DMS 273 (cell line): ENCODE measurements at regions not wholly inside any gene's neighbourhood (a gene's known extent, or its start where the extent isn't known, plus 50 kb on each side); places are given as distances from the start of the nearest gene placed in this dataset.
A peak's percentile ranks its signal among the peaks of the same experiment; 100 is the strongest.

ENCODE experiments used
- DNase-seq: peaks from one replicate; lab custom pipeline; 2025; ENCODE audit not compliant: unreplicated experiment; lab: John Stamatoyannopoulos, UW

DNA sequence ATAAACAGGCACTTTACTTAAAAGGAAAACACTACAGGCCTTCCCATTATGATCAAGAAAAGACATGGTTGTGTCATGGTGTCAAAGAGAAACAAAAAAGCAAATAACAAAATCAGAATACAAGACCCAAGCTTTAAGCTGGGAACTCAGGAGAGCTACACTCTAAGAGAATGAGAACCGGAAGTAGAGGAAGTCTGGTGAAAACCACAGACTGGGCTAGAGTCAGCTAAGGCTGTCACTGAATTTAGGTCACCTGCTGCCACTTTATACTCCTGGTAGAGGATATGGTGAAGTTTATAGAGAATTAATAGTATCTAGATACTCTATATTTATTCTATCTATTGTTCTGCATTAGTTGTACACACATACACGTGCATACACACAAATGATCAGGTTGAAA is 971.7 kb downstream of the FLRT2 start:
- DNase-seq = no peak

DNA sequence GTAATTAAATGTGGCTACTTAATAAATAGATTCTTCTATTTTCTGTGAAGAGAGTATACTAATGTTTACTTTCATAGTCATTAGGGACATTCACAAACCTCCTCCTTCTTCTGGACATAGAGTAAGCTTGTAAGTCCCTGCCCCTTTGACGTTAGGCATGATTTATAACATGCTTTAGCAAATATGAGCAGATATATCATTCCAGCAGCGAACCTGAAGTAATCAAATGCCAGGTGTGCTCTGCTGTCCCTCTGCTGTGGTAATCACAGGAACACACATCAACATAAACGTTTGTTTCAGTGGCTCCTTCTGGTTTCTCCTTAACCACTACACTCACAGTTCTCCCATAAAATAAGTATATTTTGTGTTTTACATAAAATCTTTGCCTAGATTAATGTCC is 961.8 kb downstream of the FLRT2 start:
- no peak for DNase-seq

DNA sequence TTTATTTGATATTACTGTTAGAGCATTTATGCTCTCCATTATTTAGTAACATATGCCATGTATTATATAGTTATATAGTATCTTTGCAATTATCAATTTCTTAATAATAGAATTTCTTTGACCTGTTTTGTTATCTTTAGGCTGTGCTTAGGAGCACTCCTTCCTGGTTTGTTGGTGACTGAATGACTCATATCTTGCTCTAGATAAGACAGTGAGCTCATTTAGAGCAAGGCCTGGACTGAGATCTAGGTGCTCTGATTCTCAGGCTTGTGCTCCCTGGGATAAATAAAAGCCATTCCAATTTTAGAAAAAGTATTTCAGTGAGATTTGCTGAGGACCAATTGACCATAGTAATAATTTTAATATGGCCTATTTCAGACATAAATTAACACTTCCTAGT is 951.2 kb downstream of the FLRT2 start:
- DNase-seq = no peak

DNA sequence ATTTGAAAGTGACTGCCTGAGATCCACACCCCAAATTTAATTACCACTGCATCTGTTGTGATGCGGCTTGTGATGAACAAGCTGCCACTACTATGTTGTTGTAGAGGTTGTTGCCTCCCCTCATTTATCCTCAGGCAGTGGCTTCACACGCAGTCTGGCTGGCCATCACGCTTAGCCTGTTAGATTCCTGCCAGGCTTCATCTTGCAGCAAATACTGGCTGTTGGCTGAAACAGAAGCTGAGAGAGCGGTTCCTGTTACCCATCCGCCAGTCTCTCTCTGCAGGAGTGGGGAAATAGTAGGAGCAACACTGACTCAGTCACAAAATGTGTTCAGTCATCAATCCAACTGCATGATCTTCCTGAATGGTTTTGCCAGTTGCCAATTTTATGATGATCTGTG is 934.4 kb downstream of the FLRT2 start:
- no peak for DNase-seq

DNA sequence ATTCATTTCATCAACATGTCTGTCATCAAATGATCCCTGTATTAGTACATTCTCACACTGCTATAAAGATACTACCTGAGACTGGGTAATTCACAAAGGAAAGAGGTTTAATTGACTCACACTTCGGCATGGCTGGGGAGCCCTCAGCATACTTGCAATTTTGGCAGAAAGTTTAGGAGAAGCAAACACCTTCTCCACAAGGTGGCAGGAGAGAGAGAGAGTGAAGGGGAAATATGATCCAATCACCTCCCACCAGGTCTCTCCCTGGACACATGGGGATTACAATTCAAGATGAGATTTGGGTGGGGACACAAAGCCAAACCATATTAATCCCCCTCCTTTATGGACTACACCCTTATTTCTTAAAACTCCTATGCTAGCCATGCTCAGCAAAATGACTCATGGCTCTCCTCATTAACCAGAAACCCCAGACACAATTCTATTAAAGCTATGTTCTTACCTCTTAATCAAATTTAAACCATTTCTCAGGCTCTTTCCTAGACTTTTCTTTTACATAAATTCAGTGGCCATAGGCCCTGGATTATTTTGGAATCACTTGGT is 932.3 kb downstream of the FLRT2 start:
- DNase-seq = peak; percentile 51

DNA sequence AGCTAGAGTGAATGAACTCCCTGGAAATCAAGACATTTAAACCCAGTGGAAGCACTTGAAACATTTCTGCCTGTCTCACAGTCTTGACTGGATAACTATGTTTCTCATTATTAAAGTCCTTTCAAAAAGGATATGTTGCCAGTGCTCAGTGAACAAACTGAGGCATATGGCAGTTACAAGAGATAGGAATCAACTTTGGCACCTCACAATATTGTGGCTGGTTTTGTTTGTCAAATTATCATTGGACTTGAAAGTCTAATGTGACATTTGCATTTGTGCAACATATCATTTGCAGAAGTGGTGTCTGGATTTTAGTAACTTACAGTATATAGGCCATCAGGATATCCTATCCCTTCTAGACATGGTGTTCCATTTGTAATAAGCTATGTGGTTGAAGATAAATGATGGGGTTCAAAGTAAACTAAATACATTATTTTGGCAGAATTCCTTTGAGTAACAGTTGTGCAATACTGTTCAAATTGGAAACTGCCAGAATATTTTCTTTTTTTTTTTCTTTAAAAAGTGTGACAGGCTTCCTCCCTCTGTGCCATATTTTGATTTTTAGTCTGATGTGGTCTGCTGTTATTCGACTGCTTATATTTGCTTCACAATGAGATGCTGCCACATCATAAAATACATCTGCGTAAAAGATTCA is 927.7 kb downstream of the FLRT2 start:
- DNase-seq = no peak

DNA sequence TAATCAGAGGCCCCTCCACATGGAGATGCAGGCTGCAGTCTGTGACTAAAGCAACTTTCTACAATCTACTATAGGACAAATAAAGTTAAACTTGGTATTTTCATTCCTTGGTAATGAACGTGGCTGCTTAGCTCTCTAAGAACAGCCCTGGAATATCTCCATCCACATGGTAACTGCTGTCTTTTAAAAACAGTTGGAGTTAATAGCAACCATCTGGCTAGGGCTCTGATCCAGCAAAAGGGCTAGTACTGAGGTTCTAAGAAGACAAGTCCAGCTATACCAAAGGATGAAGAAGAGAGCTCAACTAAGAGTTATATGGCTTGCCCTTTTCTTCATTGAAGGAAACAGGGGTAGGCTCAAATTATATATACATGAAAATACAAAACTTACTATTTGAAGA is 920.1 kb downstream of the FLRT2 start:
- peak; percentile 81 for DNase-seq

DNA sequence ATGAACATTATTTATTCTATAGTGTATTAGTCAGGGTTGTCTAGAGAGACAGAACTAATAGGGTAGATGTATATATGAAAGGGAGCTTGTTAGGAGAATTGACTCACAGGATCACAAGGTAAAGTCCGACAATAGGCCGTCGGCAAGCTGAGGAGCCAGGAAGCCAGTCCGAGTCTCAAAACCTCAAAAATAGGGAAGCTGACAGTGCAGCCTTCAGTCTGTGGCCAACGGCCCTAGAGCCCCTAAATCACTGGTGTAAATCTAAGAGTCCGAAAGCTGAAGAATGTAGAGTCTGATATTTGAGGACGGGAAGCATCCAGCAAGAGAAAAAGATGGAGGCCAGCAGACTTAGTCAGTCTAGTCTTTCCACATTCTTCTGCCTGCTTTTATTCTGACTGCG is 912.2 kb downstream of the FLRT2 start:
- no peak for DNase-seq

DNA sequence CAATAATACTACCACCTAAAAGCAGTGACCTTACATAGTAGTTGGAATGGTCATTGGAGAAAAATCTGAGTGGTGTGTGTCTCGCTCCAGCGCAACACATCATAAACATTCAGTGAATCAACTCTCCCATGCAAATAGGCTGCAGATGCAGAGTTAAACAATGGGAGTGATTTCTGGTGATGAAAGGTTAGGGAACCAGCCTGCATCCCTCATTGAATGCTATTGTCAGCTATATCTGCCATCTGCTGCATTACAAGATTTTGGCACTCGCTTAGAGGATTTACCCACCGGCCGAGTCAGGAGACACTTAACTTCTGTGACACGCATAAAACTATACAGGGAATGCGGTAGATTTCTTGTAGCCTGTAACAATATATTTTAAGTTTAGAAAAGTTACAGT is 900.9 kb downstream of the FLRT2 start:
- peak; percentile 29 for DNase-seq

DNA sequence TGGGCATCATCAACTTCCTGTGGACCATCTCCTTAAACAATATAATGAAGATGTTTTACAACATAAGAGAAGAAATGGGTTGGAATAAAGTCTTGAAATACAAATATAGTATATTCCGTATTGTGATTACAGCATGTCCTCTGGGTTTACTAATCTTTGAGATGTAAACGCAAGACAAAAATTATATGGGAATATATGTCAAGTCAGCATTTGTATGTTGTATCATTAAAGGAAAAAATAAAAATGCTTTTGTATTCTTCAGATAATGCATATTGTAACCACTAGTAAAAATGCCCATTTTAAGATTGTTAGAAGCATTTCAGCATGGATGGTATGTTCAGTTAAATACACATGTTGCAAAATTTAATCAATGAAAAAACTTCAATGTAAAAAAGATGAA is 893.3 kb downstream of the FLRT2 start:
- no peak for DNase-seq

DNA sequence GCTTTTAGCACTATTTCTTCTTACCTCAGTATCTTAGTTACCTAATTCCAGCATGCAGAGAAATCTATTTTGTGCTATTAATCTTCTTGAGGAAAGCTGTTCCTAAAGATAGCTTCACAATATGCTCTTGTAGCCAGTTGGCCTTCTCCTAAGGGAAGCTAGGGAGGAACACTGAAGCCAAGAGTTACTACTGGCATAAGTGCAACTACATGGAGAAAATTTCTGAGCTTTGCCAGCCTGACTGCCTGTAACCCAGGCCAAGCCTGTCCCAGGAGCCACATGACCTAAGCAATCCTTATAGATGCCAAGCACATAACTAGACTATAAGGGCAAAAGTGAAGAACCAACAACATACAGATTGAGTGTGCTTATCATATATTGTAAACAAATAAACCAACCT is 890.2 kb downstream of the FLRT2 start:
- no peak for DNase-seq

DNA sequence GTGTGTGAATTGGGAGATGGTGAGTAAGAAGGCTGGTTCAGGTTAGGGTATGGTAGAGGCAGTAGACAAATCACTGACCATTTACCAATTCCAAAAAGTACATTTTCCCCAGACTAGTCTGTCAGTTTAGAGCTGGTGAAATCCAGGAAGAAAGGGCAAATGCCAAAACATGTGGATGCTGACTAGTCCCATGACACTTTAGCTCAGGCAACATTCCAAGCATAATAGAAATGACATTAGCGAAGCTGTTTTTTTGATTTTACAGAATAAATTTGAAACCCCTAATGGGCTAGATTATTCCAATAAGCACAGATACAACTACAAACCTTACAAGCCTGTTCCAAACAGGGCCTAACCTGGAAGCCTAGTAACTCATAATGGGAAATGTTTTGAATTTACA is 884.2 kb downstream of the FLRT2 start:
- DNase-seq = no peak

DNA sequence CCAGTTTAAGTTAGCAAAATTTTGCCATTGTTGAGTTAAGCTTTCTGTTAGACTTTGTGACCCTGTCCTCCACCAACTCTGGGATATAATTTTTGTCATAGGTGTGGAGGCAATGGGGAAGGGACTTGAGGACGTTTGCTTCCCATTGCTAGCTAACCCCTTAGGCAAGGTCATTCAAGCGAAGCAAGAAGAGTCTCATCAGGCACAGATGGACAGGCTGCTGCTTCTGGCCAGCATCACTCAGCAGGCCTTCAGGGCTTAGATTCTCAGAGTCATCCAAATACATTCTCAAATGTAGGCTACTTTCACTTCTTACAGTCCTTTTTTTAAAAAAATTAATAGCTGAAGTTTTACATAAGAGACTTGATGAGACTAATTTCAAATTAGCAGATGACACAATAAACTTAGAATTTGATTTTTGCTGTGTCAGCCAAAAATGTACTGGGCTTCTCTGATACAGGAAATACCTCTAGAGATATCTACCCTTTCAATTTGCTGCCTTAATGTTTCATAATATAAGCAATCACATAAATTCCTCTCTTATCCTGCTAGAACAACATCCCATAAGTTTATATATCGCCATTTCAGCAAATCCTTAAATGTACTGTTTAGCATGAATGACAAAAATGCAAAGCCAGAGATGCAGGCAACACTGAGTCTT is 875.2 kb downstream of the FLRT2 start:
- no peak for DNase-seq

DNA sequence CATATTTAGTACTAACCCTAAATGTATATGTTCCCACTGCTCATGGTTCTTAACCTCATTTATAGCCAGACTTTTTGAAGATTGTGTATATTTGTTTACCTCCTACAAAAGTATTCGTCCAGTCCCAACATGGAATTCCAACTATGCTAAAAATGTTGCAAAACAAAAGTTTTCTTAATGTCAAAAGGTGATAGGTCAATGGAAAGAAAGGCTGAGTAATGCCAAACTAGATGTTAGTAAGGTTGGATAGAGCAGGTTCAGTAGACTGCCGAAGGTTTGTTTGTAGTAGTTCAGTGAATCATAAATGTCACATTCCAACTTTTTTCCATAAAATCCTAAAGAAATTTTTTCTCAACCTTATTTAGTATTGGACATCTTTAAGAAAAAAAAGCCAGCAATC is 874.5 kb downstream of the FLRT2 start:
- no peak for DNase-seq

DNA sequence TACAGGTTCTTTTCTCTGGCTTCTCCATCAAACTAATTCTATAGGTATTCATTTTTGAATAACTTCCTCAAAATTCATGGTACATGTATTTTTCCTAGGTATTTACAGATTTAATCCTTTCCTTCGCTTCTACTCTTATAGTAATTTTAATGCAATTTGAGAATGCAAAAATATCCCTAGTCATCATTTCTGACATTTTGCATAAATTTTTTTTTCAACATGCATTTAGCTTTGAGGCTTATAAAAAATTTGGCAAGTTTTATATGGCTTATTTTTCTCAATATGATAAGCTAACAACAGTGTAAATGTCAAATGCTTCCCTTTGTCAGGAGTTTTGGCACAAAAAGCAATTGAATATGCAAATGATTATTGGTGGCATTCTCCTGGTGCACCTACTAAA is 872.6 kb downstream of the FLRT2 start:
- DNase-seq = no peak

DNA sequence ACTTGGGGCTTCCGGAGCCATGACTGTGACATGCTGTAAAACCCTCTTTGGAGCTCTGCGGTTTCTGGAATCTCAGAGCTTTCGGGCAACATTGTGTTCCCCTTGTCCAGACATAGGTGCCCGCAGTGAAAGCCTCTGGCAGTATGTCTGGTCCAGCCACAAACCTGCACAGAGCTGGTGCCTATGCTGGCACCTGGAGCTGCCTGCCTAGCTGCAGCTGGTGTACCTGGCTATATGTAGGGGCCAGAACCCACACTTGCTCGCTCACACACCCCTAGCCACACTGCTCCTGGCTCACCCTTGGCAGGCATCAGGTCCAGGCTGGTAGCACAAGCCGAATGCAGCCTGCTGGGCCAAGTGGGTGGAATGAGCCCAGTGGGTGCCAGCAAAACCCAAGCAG is 861.1 kb downstream of the FLRT2 start:
- DNase-seq = no peak

DNA sequence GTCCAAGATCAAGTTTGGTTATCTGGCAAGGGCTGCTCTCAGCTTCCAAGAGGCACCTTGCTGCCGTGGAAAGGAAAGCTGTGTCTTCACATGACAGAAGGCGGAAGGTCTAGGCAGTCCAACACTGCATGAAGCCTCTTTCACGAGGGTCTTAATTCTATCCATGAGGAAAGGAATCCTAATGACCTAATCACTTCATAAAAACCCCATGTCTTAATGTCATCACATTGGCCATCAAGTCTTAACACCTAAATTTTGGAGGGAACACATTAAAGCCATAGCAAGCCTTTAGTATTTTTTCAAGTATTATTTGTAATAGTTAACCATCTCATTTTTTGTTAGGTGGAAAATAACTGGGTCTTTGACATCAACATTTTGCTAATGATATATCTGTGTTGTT is 858.3 kb downstream of the FLRT2 start:
- DNase-seq = no peak

DNA sequence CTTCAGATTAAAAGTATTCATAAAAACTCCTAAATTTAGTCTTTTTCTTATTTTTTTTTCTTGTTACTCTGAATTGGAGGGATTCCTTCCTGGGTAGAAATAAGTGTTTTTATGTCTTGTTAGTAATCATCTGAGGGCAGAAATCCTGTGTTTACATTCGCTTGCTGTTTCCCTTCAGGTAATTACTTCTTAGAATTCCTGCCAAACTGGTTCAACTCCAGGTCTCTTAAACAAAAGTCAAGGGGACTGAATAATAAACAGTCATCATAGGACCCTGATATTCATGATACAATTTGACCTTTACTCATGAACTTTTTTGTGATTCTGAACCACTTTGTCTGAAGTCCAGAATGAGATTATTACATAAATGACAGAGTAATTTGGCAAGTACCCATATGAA is 843.9 kb downstream of the FLRT2 start:
- DNase-seq = no peak

DNA sequence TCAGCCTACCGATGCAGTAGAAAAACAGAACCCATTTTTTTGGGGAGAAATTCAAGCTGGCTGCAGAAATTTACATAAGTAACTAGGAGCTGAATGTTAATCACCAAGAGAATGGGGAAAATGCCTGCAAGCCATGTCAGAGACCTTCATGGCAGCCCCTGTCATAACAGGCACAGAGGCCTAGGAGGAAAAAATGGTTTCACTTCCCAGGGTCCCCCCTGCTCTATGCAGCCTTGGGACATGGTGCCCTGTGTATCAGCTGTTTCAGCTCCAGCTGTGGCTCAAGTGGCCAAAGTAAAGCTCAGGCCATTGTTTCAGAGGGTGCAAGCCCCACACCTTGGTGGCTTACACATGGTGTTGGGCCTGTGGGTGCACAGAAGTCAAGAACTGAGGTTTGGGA is 842.5 kb downstream of the FLRT2 start:
- no peak for DNase-seq

DNA sequence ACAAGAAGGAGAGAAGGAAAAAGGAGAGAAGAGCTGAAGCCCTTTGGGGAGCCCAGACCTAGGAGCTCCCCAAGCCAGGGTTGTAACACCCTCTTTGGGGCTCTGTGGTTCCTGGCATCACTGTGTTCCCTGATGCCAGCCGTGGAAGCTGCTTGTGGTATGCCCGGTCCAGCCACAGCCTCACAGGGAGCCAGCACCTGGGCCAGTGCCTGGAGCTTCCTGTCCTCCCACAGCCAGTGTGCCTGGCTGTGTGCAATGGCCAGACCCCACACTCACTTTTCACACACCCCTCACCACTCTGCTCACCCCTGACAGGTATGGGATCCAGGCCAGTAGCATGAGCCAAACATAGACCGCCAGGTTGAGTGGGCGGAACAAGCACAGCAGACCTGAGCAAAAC is 834.7 kb downstream of the FLRT2 start:
- no peak for DNase-seq

DNA sequence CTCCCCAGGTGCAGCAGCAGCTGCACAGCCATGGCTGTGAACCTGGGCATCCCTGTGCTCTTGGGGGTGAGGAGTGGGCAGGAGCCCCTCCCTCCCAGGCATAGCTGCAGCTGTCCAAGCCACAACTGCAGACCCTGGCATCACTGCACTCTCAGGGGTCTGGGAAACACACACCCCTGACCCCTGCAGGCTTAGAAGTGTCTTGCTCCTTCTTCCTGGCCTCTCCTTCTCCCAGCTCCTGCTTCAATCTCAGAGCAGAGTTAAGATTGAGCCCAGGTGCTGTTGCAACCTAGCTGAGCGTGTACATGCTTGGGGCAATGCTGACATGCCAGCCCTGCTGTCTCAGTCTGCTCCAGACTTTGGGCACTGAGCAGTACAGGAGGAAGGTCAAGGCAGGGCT is 833.6 kb downstream of the FLRT2 start:
- DNase-seq = no peak

DNA sequence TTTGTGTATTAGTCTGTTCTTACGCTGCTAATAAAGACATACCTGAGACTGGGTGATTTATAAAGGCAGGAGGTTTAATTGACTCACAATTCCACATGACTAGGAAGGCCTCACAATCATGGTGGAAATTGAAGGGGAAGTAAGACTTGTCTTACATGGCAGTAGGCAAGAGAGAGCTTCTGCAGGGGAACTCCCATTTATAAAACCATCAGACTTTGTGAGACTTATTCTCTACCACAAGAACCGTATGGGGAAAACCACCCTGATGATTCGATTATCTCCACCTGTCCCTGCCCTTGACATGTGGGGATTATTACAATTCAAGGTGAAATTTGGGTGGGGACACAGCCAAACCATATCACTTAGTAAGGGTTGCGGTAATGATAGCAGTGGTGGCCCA is 833.1 kb downstream of the FLRT2 start:
- no peak for DNase-seq

DNA sequence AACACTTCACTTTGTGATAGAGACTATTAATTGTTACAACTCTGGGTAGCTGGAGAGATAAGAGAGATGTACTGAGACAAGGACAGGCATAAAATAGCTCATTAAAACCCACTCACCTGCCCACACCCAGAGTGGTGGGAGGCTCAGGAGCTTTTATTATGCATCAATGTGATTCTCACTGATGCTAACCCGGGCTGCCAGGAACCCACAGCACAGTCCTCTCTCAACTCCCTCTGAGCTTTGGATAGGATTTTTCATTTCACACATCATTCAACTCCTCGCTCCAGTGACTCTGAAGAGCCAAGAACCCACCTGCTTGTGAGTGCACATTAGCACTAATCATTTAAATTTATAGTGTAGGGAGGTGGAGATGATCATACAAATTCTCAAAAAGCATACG is 827.9 kb downstream of the FLRT2 start:
- DNase-seq = no peak
